ENCODE measurements at regions not wholly inside any gene's neighbourhood (a gene's known extent, or its start where the extent isn't known, plus 50 kb on each side); places are given as distances from the start of the nearest gene placed in this dataset.

DNA sequence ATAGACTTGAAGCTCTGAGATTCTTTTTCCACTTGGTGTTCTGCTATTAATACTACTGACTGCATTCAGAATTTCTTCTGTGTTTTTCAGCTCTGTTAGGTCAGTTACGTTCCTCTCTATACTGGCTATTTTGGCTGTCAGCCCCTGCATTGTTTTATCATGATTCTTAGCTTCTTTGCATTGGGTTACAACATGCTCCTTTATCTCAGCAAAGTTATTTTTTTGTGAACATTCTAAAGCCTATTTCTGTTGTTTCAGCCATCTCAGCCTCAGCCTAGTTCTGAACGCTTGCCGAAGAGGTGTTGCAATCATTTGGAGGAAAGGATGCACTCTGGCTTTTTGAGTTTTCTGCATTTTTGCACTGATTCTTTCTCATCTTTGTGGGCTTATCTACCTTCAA, 201.5 kb upstream of the GNAI1 start:
- TF ChIP-seq SP1 (CRISPR knock-in tag; conservative IDR thresholded peaks at IDR 0.05) (no peak), NFYB (CRISPR knock-in tag; conservative IDR thresholded peaks at IDR 0.05; ENCODE audit: low read depth) (no peak)
